ENCODE measurements at regions not wholly inside any gene's neighbourhood (a gene's known extent, or its start where the extent isn't known, plus 50 kb on each side); places are given as distances from the start of the nearest gene placed in this dataset.

DNA sequence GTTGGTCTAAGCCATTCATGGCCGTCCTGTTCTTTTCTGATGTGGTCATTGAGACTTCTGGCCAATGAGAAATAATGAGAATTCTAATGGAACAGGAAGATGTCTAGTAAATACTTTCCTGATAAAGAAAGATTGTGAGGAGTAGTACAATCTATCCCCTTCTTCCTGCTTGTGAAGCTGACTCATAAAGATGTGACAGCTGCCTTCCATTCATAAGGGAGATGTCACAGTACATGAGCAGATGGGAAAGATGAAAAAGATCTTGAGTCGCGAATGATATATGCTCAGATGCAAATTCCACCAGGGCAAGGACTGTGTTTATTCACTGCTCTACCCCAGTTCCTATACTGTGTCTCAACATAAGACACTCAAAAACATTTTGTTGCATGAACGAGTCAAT, 111.7 kb upstream of the FOXF1 start:
- TF ChIP-seq, protein P1, sequence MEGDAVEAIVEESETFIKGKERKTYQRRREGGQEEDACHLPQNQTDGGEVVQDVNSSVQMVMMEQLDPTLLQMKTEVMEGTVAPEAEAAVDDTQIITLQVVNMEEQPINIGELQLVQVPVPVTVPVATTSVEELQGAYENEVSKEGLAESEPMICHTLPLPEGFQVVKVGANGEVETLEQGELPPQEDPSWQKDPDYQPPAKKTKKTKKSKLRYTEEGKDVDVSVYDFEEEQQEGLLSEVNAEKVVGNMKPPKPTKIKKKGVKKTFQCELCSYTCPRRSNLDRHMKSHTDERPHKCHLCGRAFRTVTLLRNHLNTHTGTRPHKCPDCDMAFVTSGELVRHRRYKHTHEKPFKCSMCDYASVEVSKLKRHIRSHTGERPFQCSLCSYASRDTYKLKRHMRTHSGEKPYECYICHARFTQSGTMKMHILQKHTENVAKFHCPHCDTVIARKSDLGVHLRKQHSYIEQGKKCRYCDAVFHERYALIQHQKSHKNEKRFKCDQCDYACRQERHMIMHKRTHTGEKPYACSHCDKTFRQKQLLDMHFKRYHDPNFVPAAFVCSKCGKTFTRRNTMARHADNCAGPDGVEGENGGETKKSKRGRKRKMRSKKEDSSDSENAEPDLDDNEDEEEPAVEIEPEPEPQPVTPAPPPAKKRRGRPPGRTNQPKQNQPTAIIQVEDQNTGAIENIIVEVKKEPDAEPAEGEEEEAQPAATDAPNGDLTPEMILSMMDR (IDR thresholded peaks at IDR 0.05) = no peak
- no peak for TF ChIP-seq POLR2A (IDR thresholded peaks at IDR 0.05)
